Right lobe of liver (tissue), 6 donors: ENCODE measurements at regions not wholly inside any gene's neighbourhood (a gene's known extent, or its start where the extent isn't known, plus 50 kb on each side); places are given as distances from the start of the nearest gene placed in this dataset.
"Not testable (repeated sequence)": the region's sequence is repeated elsewhere in the genome, so short reads cannot be mapped to it uniquely, and the experiment has no call there.

Source experiments
- ATAC-seq, 4 donors: fragments of 200-7000 bp; cut with Tn5 transposase; one replicate each; pipeline ENCODE4 v1.9.1; 2020; ENCODE audit warnings: mild to moderate bottlenecking in 4 of 4, moderate library complexity in 4 of 4
- DNase-seq, 3 donors: peaks; one replicate each; pipeline ENCODE4 v3.0.0-alpha.2; 2020
- H3K27ac ChIP-seq, 3 donors: fragments of 200-600 bp; one replicate each; pipeline ENCODE4 v1.8.0; 2022
- H3K27me3 ChIP-seq, 2 donors: fragments of 200-600 bp; one replicate each; pipeline ENCODE4 v1.8.0; 2022
- H3K36me3 ChIP-seq, 4 donors: fragments of 200-600 bp; sonication (generic) in 1 of 4; one replicate each; pipeline versions ENCODE4 v1.5.1 to v1.8.0; 2017 to 2022; ENCODE audit warnings: control low read depth in 1 of 4
- H3K4me1 ChIP-seq, 4 donors: fragments of 200-600 bp; sonication (generic) in 1 of 4; one replicate each; pipeline versions ENCODE4 v1.5.1 to v1.8.0; 2017 to 2022; ENCODE audit warnings: control low read depth in 1 of 4
- H3K4me3 ChIP-seq, 3 donors: fragments of 200-600 bp; one replicate each; pipeline ENCODE4 v1.8.0; 2022
- H3K9me3 ChIP-seq, 4 donors: fragments of 200-600 bp; sonication (generic) in 1 of 4; one replicate each; pipeline versions ENCODE4 v1.5.1 to v1.8.0; 2017 to 2022; ENCODE audit warnings: control low read depth in 1 of 4
- POLR2A ChIP-seq: fragments of 450-650 bp; IDR thresholded peaks from one replicate; pipeline ENCODE4 v1.6.1; 2017; ENCODE audit warnings: antibody characterized with exemption, mild to moderate bottlenecking
- WGBS: methylation state at CpG from one replicate; pipeline ENCODE4 v1.1.6; 2018; ENCODE audit warnings: low coverage, low lambda C conversion rate; ENCODE audit not compliant: insufficient coverage; ENCODE audit errors: missing lambda C conversion rate; 5-methylcytosine and 5-hydroxymethylcytosine counted together
- intact Hi-C, 2 donors: fragments of 100-400 bp; cut with DNase I; formaldehyde crosslinking; loops; one replicate each; pipeline versions ENCODE4 v1.11.2 to v1.14.1; 2022
- TF ChIP-seq, protein P1 (sequence below), 4 donors: fragments of 200-600 bp in 3 of 4; fragments of 450-650 bp in 1 of 4; IDR thresholded peaks; one replicate each; pipeline versions ENCODE4 v1.5.1 to v1.8.0; 2016 to 2022; ENCODE audit warnings: antibody characterized with exemption in 4 of 4, mild to moderate bottlenecking in 2 of 4
- donor health status: DM: no; HTN: yes; CAD: no.
- donor health status: DM: no; HTN: no; CAD: no.
- donor health status: DM: no; HTN: no; CAD: no.
- donor health status: DM: no; HTN: yes; CAD: no.
- donor health status: DM: no; HTN: yes; CAD: no.

DNA sequence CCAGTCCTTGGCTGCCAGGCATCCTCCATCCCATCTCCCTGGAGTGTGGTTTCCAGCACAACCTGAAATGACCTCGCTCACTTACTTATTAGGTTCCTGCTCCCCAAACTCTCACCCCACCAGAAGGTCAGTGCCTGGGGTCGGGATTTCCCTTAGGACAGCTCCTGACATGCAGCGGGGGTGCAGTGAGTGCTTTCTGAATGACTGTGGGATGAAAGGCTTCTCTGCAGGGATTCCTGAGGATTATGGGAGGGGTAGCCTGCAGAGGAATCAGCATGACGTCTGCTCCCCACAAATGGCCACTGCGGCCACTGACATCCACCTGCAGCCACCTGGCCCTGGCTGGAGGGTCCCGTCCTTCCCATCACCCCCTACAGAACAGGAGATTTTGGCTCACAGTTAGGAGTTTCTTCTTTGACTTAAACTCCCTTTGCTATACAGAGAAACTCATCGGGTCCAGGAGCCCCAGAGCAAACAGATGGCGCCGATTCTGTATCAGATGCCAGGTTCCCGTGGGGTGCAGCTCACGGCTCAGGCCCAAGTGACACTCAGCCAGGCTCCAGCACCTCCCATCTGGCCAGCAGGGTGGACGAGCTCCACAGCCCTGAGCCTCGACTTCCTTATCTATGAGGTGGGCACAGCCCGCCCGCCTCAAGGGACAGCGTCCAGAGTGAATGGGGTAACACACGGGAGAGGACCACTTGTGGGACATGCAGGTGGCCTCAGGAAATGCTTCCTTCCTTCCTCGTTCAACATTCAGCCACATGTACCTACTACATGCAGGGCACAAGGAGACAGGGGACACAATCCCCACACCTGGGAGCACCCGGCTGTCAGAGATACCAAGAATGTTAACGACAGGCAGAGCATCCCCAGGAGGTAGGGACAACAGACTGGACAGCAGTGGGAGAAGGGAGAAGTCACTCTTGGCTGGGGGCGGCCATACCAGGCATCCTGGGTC is 69.8 kb downstream of the RMI2 start:
- 78% methylated on average over 12 of the region's 21 CpGs for WGBS

DNA sequence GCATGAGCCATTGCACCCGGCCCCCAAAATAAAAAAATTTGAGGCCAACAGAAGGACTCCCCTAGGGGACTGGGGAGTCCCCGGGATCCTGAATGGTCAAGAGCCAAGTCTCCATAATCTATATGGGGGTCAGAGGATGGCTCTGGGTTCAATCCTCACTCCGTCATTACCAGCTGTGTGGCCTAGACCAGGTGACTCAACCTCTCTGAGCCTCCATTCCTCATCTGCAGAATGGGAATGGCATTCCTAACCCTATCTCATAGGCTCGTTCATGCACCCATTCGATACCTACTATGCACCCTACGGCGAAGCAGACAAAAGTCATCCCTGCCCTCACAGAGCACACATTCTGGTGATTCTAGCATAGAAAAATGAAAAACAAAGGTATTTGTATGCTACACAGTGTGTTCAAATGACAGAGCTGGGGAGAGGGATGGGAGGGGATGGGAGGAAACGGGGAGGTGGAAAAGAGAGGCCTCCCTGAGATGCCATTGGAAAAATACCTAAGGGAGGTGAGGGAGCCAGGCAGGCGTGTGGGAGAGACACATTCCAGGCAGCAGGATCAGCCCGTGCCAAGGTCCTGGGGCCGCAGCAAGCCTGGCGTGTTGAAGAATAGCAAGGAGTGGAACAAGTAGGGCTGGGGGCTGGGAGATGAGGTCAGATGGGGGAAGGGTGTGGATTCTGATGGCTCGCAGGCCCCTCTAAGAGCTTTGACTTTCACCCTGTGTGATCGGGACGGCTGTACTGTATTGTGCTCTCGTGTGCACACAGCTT is 71.2 kb downstream of the RMI2 start:
- no peak overlapping the region for H3K27ac ChIP-seq
- H3K27me3 ChIP-seq: no peaks in the 10 kb centered on the region
- WGBS: 87% methylated on average over 10 of the region's 16 CpGs
- no peaks in the 10 kb centered on the region for H3K36me3 ChIP-seq
- ATAC-seq (no peak), DNase-seq (no peak)
- H3K4me3 ChIP-seq: no peak overlapping the region
- TF ChIP-seq POLR2A: no peak
- TF ChIP-seq, protein P1, sequence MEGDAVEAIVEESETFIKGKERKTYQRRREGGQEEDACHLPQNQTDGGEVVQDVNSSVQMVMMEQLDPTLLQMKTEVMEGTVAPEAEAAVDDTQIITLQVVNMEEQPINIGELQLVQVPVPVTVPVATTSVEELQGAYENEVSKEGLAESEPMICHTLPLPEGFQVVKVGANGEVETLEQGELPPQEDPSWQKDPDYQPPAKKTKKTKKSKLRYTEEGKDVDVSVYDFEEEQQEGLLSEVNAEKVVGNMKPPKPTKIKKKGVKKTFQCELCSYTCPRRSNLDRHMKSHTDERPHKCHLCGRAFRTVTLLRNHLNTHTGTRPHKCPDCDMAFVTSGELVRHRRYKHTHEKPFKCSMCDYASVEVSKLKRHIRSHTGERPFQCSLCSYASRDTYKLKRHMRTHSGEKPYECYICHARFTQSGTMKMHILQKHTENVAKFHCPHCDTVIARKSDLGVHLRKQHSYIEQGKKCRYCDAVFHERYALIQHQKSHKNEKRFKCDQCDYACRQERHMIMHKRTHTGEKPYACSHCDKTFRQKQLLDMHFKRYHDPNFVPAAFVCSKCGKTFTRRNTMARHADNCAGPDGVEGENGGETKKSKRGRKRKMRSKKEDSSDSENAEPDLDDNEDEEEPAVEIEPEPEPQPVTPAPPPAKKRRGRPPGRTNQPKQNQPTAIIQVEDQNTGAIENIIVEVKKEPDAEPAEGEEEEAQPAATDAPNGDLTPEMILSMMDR (IDR thresholded peaks at IDR 0.05): no peak
- H3K9me3 ChIP-seq: no peaks in the 10 kb centered on the region
- H3K4me1 ChIP-seq: no peaks in the 10 kb centered on the region
- intact Hi-C loops: loop anchor here in 1 of 2 donors (10.0 kb wide), 1 partner anchor 98 kb away; no protein-coding TSS in a partner anchor

More for the DNA sequence above, 69.8 kb downstream of the RMI2 start:
- no peak overlapping the region for H3K4me3 ChIP-seq
- ATAC-seq (no peak), DNase-seq (no peak)
- no peaks in the 10 kb centered on the region for H3K36me3 ChIP-seq
- H3K27me3 ChIP-seq: no peaks in the 10 kb centered on the region
- no peak for TF ChIP-seq POLR2A
- TF ChIP-seq, protein P1 (IDR thresholded peaks at IDR 0.05): no peak
- no peak overlapping the region for H3K27ac ChIP-seq
- intact Hi-C loops: loop anchor here in 1 of 2 donors (10.0 kb wide), 1 partner anchor 100 kb away; no protein-coding TSS in a partner anchor
- H3K9me3 ChIP-seq: no peaks in the 10 kb centered on the region
- H3K4me1 ChIP-seq: no peaks in the 10 kb centered on the region

DNA sequence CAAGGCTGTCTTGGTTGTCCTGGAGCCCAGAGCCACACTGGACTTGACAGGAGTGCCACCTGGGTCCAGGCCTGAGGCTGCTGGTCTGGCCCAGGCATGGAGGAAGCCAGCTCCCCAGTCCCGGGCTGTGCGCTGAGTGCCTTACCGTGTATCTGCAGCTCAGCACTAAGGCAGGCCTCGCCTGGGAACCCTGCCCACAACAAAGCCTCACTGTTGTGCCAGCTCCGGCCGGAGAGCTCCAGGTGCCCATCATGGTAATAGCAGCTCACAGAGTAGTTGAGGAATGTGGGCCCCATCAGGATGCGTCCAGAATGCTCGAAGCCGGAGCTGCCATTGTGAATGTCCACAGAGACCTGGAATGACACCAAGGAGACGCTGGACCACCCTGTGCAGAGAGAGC is 72.2 kb downstream of the RMI2 start:
- no CpG with 5 or more reads among the region's 10 CpGs for WGBS
- ATAC-seq: no peak
- Histone ChIP-seq H3K4me1 (no peaks in the 10 kb centered on the region), H3K27me3 (no peaks in the 10 kb centered on the region), H3K36me3 (no peaks in the 10 kb centered on the region), H3K27ac (no peak overlapping the region), H3K9me3 (no peaks in the 10 kb centered on the region), H3K4me3 (no peak overlapping the region)
- TF ChIP-seq, protein P1 (IDR thresholded peaks at IDR 0.05): no peak
- no peak for TF ChIP-seq POLR2A
- intact Hi-C loops: loop anchor here in 1 of 2 donors (10.0 kb wide), 1 partner anchor 97 kb away; no protein-coding TSS in a partner anchor
- no peak for DNase-seq

DNA sequence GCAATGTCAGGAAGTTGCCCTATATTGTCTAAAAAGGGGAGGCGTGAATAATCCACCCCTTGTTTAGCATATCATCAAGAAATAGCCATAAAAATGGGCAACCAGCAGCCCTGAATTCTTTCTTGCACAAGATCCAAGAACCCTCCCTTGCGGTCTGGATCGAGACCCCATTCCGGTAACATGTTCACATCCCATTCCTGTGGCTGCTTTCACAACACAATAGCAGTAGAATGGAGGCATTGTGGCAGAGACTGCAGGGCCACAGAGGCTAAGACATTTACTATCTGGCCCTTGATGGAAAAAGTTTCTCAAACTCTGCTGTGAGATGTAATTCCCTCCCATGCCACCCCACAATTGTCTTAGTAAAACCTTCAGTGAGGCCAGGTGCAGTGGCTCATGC is 73.2 kb downstream of the RMI2 start:
- H3K27me3 ChIP-seq: no peaks in the 10 kb centered on the region
- 72% methylated on average over 3 of the region's 4 CpGs for WGBS
- TF ChIP-seq, protein P1 (IDR thresholded peaks at IDR 0.05): no peak
- no peak for TF ChIP-seq POLR2A
- H3K36me3 ChIP-seq: no peaks in the 10 kb centered on the region
- DNase-seq: no peak
- ATAC-seq: no peak
- intact Hi-C loops: loop anchor here in 1 of 2 donors (10.0 kb wide), 1 partner anchor 96 kb away; no protein-coding TSS in a partner anchor
- no peak overlapping the region for H3K4me3 ChIP-seq
- H3K9me3 ChIP-seq: no peaks in the 10 kb centered on the region
- no peak overlapping the region for H3K27ac ChIP-seq
- no peaks in the 10 kb centered on the region for H3K4me1 ChIP-seq

DNA sequence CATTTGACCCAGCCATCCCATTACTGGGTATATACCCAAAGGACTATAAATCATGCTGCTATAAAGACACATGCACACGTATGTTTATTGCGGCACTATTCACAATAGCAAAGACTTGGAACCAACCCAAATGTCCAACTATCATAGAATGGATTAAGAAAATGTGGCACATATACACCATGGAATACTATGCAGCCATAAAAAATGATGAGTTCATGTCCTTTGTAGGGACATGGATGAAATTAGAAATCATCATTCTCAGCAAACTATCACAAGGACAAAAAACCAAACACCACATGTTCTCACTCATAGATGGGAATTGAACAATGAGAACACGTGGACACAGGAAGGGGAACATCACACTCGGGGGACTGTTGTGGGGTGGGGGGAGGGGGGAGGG is 74.8 kb downstream of the RMI2 start:
- H3K27me3 ChIP-seq, H3K27ac ChIP-seq, H3K36me3 ChIP-seq, H3K4me1 ChIP-seq, intact Hi-C loops, H3K9me3 ChIP-seq, ATAC-seq, DNase-seq, H3K4me3 ChIP-seq: not testable (repeated sequence)
- 100% methylated on average over 2 of the region's 4 CpGs for WGBS
